Testis (tissue), 2 donors: ENCODE measurements at regions not wholly inside any gene's neighbourhood (a gene's known extent, or its start where the extent isn't known, plus 50 kb on each side); places are given as distances from the start of the nearest gene placed in this dataset.

Source experiments
- DNase-seq: peaks from one replicate; pipeline ENCODE4 v3.0.0-alpha.2; 2019
- H3K27ac ChIP-seq, 2 donors: fragments of 200-600 bp; sonication (generic); one replicate each; pipeline ENCODE4 v1.5.1; 2019
- H3K27me3 ChIP-seq: fragments of 200-600 bp; sonication (generic); one replicate; pipeline ENCODE4 v1.5.1; 2019
- H3K36me3 ChIP-seq: fragments of 200-600 bp; sonication (generic); one replicate; pipeline ENCODE4 v1.5.1; 2017; ENCODE audit warnings: low read depth; ENCODE audit errors: missing control alignments
- H3K4me1 ChIP-seq: fragments of 200-600 bp; sonication (generic); one replicate; pipeline ENCODE4 v1.5.1; 2019
- H3K4me3 ChIP-seq, 2 donors: fragments of 200-600 bp; sonication (generic); one replicate each; pipeline ENCODE4 v1.5.1; 2017 to 2019
- H3K9me3 ChIP-seq: fragments of 200-600 bp; sonication (generic); one replicate; pipeline ENCODE4 v1.5.1; 2017
- CTCF ChIP-seq, 3 experiments: fragments of 450-650 bp in 2 of 3; fragments of 200-600 bp in 1 of 3; sonication (generic) in 1 of 3; IDR thresholded peaks; one replicate each; pipeline ENCODE4 v1.5.1; 2016 to 2019; ENCODE audit warnings: antibody characterized with exemption in 3 of 3, mild to moderate bottlenecking in 2 of 3, moderate library complexity in 1 of 3
- POLR2A ChIP-seq: fragments of 450-650 bp; IDR thresholded peaks from one replicate; pipeline ENCODE4 v1.6.1; 2017; ENCODE audit warnings: antibody characterized with exemption, mild to moderate bottlenecking, moderate library complexity
- WGBS, 2 donors: methylation state at CpG; one replicate each; pipeline ENCODE4 v1.1.5; 2018; 5-methylcytosine and 5-hydroxymethylcytosine counted together
- intact Hi-C: fragments of 100-400 bp; cut with DNase I; formaldehyde crosslinking; loops from one replicate; pipeline ENCODE4 v1.15.1; 2023; ENCODE audit warnings: low total_unique reads

GRCh38 chr18:71682591-71682990 is 861.6 kb downstream of the CBLN2 start:
- Histone ChIP-seq H3K36me3 (no peaks in the 10 kb centered on the region), H3K27me3 (no peaks in the 10 kb centered on the region), H3K4me3 (no peak overlapping the region), H3K27ac (no peak overlapping the region), H3K9me3 (no peaks in the 10 kb centered on the region), H3K4me1 (no peaks in the 10 kb centered on the region)
- TF ChIP-seq CTCF (IDR thresholded peaks at IDR 0.05) = no peak
- no peak for TF ChIP-seq POLR2A
- WGBS, 2 donors = 72 to 81% methylated on average over 5 of the region's 5 CpGs
- DNase-seq = no peak
- intact Hi-C loops = no loop called here

DNA sequence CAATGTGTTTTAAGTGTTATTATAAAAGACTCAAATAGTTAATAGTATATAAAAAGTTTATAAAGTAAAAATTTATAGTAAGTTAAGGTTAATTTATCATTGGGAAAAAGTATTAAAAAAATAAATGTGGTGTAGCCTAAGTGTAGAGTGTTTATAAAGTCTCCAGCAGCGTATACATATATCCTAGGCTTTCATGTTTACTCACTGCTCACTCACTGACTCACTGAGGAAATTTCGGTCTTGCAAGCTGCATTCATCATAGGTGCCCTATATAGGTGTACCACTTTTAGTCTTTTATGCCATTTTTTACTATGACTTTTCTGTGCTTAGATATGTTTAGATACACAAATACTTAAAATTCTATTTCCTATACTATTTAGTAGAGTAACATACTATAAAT is 866.0 kb downstream of the CBLN2 start:
- no peaks in the 10 kb centered on the region for H3K9me3 ChIP-seq
- no peak for TF ChIP-seq CTCF (IDR thresholded peaks at IDR 0.05)
- TF ChIP-seq POLR2A = no peak
- DNase-seq = no peak
- H3K27me3 ChIP-seq = no peaks in the 10 kb centered on the region
- H3K4me1 ChIP-seq = no peaks in the 10 kb centered on the region
- H3K27ac ChIP-seq = no peak overlapping the region
- intact Hi-C loops = no loop called here
- 84 to 87% methylated on average over 2 of the region's 2 CpGs for WGBS, 2 donors
- no peak overlapping the region for H3K4me3 ChIP-seq
- H3K36me3 ChIP-seq = no peaks in the 10 kb centered on the region

DNA sequence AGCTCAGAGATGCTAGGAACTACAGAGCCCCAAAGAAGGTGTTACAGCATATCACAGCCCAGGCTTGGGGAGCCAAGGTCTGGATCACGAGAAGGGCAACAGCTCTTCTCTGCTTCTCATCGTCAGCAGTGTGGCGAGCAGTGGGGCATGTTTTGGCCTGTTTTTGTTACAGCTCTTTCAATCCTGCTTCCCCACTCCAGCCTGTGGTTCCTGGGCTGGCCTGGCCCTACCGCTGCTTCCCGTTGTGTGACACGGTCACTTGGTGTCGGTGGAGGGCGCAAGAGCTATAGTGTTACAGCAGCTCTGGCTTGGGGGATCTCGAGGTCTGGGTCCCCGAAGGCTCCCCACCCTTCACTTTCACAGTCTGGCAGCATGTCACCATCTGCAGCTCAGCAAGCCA is 870.2 kb downstream of the CBLN2 start:
- no peaks in the 10 kb centered on the region for H3K36me3 ChIP-seq
- DNase-seq = no peak
- no peaks in the 10 kb centered on the region for H3K9me3 ChIP-seq
- no peaks in the 10 kb centered on the region for H3K27me3 ChIP-seq
- 91 to 95% methylated on average over 10 of the region's 10 CpGs for WGBS, 2 donors
- no peak for TF ChIP-seq POLR2A
- no peak for TF ChIP-seq CTCF (IDR thresholded peaks at IDR 0.05)
- H3K4me1 ChIP-seq = no peaks in the 10 kb centered on the region
- H3K27ac ChIP-seq = no peak overlapping the region
- H3K4me3 ChIP-seq = no peak overlapping the region
- intact Hi-C loops = no loop called here

GRCh38 chr18:71673498-71673897 is 870.6 kb downstream of the CBLN2 start:
- intact Hi-C loops = no loop called here
- TF ChIP-seq CTCF (IDR thresholded peaks at IDR 0.05) (no peak), POLR2A (no peak)
- DNase-seq = no peak
- no peaks in the 10 kb centered on the region for H3K27me3 ChIP-seq
- H3K27ac ChIP-seq = no peak overlapping the region
- no peaks in the 10 kb centered on the region for H3K9me3 ChIP-seq
- no peaks in the 10 kb centered on the region for H3K36me3 ChIP-seq
- H3K4me1 ChIP-seq = no peaks in the 10 kb centered on the region
- no peak overlapping the region for H3K4me3 ChIP-seq
- 94 to 95% methylated on average over 5 of the region's 5 CpGs for WGBS, 2 donors

DNA sequence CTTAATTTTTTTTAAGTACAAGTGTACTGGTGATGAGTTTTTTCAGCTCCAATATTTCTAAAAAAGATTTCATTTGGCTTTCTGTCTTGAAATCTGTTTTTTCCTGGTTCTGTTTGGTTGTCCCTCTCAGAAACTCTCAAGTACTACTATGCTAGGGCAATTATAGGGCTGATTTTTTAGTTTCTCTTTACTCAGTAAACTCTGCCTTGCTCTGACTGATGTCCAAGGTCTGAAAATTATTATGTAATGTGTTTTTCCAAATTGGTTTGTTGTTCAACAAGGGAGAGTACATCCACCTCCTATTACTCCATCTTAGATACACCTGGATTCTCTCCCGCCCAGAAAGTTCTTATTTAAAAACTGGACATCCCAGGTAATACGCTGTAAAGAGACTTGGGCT is 877.7 kb downstream of the CBLN2 start:
- H3K4me1 ChIP-seq = no peaks in the 10 kb centered on the region
- H3K4me3 ChIP-seq = no peak overlapping the region
- no peaks in the 10 kb centered on the region for H3K27me3 ChIP-seq
- no peak for DNase-seq
- intact Hi-C loops = no loop called here
- H3K27ac ChIP-seq = no peak overlapping the region
- no peaks in the 10 kb centered on the region for H3K36me3 ChIP-seq
- H3K9me3 ChIP-seq = no peaks in the 10 kb centered on the region
- 90 to 93% methylated on average over 2 of the region's 2 CpGs for WGBS, 2 donors
- TF ChIP-seq POLR2A (no peak), CTCF (IDR thresholded peaks at IDR 0.05) (no peak)
